ENCODE measurements at regions not wholly inside any gene's neighbourhood (a gene's known extent, or its start where the extent isn't known, plus 50 kb on each side); places are given as distances from the start of the nearest gene placed in this dataset.

DNA sequence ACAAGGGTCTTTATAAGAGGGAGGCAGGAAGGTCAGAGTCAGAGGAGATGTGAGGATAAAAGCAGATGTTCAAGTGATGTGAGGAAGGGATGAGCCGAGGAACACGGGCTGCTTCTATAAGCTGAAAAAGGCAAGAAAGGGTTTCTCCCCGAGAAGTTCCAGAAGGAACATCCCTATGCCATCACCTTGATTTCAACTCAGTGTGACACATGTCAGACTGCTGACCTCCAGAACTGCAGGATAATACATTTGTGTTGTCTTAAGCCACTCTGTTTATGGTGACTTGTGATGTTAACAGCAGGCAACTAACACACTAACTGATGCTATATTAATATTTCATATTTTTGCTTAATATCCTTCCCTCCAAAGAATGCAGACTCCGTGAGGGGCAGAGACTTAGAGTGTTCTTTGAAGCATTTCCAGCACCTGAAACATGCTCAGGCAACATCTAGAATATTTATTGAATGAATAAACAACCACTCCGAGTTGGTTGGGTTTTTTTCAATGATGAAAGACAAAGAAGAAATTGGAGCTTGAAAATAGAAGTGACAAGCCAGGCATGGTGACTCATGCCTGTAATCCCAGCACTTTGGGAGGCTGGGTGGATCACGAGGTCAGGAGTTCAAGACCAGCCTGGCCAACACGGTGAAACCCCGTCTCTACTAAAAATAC is 77.6 kb upstream of the ADRA1B start (continued):
- TF ChIP-seq, protein P1, sequence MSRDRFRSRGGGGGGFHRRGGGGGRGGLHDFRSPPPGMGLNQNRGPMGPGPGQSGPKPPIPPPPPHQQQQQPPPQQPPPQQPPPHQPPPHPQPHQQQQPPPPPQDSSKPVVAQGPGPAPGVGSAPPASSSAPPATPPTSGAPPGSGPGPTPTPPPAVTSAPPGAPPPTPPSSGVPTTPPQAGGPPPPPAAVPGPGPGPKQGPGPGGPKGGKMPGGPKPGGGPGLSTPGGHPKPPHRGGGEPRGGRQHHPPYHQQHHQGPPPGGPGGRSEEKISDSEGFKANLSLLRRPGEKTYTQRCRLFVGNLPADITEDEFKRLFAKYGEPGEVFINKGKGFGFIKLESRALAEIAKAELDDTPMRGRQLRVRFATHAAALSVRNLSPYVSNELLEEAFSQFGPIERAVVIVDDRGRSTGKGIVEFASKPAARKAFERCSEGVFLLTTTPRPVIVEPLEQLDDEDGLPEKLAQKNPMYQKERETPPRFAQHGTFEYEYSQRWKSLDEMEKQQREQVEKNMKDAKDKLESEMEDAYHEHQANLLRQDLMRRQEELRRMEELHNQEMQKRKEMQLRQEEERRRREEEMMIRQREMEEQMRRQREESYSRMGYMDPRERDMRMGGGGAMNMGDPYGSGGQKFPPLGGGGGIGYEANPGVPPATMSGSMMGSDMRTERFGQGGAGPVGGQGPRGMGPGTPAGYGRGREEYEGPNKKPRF (IDR thresholded peaks at IDR 0.05; ENCODE audit: low read depth, low read length), result no peak
- TF ChIP-seq RCOR1 (IDR thresholded peaks at IDR 0.05; ENCODE audit: borderline replicate concordance in 1 of 2, low read depth in 2 of 2, low read length in 2 of 2) (no peak), ZSCAN29 (IDR thresholded peaks at IDR 0.05) (no peak), RBM17 (IDR thresholded peaks at IDR 0.05; ENCODE audit: borderline replicate concordance, low read depth, low read length) (no peak), CBX3 (IDR thresholded peaks at IDR 0.05; ENCODE audit: borderline replicate concordance in 1 of 2, low read length in 2 of 2) (no peak), PURB (CRISPR knock-in tag; IDR thresholded peaks at IDR 0.05; ENCODE audit: low read depth) (no peak)
- TF ChIP-seq, protein P2, sequence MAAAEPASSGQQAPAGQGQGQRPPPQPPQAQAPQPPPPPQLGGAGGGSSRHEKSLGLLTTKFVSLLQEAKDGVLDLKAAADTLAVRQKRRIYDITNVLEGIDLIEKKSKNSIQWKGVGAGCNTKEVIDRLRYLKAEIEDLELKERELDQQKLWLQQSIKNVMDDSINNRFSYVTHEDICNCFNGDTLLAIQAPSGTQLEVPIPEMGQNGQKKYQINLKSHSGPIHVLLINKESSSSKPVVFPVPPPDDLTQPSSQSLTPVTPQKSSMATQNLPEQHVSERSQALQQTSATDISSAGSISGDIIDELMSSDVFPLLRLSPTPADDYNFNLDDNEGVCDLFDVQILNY (CRISPR knock-in tag; IDR thresholded peaks at IDR 0.05), result no peak
